HepG2 (cell line): ENCODE measurements at regions not wholly inside any gene's neighbourhood (a gene's known extent, or its start where the extent isn't known, plus 50 kb on each side); places are given as distances from the start of the nearest gene placed in this dataset.

Experiments used
- PCBP1 ChIP-seq: fragments of 200-400 bp; formaldehyde crosslinking; IDR thresholded peaks from 2 replicates; pipeline ENCODE4 v1.6.1; 2017; ENCODE audit warnings: mild to moderate bottlenecking, low read depth, low read length, borderline replicate concordance
- POLR2AphosphoS5 ChIP-seq: IDR thresholded peaks from 2 replicates; pipeline ENCODE4 v1.6.1; 2012; ENCODE audit warnings: low read depth, low read length
- ZNF775 ChIP-seq: sonication (generic); formaldehyde crosslinking; IDR thresholded peaks from 2 replicates; pipeline ENCODE4 v1.4.0; 2020; ENCODE audit warnings: missing genetic modification reagents, mild to moderate bottlenecking, moderate library complexity, borderline replicate concordance
- TF ChIP-seq, protein P1 (sequence below): sonication (generic); formaldehyde crosslinking; IDR thresholded peaks from 2 replicates; pipeline ENCODE4 v1.5.0; 2020; ENCODE audit warnings: mild to moderate bottlenecking, missing genetic modification reagents, moderate library complexity
- TF ChIP-seq, protein P2 (sequence below): sonication (generic); formaldehyde crosslinking; IDR thresholded peaks from one replicate; pipeline ENCODE4 v1.5.1; 2020; ENCODE audit warnings: mild to moderate bottlenecking, missing genetic modification reagents; ENCODE audit errors: not compliant biosample characterization
- TF ChIP-seq, protein P3 (sequence below): sonication (generic); formaldehyde crosslinking; IDR thresholded peaks from 2 replicates; pipeline ENCODE4 v1.4.0; 2020; ENCODE audit warnings: missing genetic modification reagents
- TF ChIP-seq, protein P4 (sequence below): sonication (generic); formaldehyde crosslinking; IDR thresholded peaks from 2 replicates; pipeline ENCODE4 v1.4.0; 2020; ENCODE audit warnings: mild to moderate bottlenecking, low read depth, missing genetic modification reagents
- TF ChIP-seq, protein P5 (sequence below), 2 experiments: sonication (generic) in 1 of 2; formaldehyde crosslinking in 1 of 2; IDR thresholded peaks; 2 replicates each; pipeline versions ENCODE4 v1.4.0 to v1.6.1; 2018 to 2020; ENCODE audit warnings: missing genetic modification reagents in 2 of 2, borderline replicate concordance in 1 of 2, low read depth in 1 of 2, mild to moderate bottlenecking in 1 of 2, missing biosample characterization in 1 of 2

DNA sequence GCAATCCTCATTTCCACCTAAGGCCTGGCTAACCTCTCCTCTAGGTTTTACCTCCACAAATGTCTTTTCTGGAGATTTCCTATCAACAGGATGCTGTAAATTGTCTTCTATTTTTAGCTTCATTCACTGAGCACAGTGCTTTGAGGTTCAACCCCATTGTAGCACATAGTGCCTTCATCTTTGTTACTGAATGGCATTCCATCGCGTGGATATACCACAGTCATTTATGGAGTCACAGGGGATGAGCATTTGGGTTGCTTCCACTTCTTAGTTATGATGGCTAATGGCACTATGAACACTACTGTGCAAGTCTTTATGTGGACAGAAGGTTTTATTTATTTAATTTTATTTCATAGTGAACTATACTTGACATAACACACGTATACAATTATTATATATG, 387.1 kb downstream of the SMOC2 start:
- TF ChIP-seq, protein P1, sequence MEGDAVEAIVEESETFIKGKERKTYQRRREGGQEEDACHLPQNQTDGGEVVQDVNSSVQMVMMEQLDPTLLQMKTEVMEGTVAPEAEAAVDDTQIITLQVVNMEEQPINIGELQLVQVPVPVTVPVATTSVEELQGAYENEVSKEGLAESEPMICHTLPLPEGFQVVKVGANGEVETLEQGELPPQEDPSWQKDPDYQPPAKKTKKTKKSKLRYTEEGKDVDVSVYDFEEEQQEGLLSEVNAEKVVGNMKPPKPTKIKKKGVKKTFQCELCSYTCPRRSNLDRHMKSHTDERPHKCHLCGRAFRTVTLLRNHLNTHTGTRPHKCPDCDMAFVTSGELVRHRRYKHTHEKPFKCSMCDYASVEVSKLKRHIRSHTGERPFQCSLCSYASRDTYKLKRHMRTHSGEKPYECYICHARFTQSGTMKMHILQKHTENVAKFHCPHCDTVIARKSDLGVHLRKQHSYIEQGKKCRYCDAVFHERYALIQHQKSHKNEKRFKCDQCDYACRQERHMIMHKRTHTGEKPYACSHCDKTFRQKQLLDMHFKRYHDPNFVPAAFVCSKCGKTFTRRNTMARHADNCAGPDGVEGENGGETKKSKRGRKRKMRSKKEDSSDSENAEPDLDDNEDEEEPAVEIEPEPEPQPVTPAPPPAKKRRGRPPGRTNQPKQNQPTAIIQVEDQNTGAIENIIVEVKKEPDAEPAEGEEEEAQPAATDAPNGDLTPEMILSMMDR (CRISPR knock-in tag), result no peak
- TF ChIP-seq, protein P2, sequence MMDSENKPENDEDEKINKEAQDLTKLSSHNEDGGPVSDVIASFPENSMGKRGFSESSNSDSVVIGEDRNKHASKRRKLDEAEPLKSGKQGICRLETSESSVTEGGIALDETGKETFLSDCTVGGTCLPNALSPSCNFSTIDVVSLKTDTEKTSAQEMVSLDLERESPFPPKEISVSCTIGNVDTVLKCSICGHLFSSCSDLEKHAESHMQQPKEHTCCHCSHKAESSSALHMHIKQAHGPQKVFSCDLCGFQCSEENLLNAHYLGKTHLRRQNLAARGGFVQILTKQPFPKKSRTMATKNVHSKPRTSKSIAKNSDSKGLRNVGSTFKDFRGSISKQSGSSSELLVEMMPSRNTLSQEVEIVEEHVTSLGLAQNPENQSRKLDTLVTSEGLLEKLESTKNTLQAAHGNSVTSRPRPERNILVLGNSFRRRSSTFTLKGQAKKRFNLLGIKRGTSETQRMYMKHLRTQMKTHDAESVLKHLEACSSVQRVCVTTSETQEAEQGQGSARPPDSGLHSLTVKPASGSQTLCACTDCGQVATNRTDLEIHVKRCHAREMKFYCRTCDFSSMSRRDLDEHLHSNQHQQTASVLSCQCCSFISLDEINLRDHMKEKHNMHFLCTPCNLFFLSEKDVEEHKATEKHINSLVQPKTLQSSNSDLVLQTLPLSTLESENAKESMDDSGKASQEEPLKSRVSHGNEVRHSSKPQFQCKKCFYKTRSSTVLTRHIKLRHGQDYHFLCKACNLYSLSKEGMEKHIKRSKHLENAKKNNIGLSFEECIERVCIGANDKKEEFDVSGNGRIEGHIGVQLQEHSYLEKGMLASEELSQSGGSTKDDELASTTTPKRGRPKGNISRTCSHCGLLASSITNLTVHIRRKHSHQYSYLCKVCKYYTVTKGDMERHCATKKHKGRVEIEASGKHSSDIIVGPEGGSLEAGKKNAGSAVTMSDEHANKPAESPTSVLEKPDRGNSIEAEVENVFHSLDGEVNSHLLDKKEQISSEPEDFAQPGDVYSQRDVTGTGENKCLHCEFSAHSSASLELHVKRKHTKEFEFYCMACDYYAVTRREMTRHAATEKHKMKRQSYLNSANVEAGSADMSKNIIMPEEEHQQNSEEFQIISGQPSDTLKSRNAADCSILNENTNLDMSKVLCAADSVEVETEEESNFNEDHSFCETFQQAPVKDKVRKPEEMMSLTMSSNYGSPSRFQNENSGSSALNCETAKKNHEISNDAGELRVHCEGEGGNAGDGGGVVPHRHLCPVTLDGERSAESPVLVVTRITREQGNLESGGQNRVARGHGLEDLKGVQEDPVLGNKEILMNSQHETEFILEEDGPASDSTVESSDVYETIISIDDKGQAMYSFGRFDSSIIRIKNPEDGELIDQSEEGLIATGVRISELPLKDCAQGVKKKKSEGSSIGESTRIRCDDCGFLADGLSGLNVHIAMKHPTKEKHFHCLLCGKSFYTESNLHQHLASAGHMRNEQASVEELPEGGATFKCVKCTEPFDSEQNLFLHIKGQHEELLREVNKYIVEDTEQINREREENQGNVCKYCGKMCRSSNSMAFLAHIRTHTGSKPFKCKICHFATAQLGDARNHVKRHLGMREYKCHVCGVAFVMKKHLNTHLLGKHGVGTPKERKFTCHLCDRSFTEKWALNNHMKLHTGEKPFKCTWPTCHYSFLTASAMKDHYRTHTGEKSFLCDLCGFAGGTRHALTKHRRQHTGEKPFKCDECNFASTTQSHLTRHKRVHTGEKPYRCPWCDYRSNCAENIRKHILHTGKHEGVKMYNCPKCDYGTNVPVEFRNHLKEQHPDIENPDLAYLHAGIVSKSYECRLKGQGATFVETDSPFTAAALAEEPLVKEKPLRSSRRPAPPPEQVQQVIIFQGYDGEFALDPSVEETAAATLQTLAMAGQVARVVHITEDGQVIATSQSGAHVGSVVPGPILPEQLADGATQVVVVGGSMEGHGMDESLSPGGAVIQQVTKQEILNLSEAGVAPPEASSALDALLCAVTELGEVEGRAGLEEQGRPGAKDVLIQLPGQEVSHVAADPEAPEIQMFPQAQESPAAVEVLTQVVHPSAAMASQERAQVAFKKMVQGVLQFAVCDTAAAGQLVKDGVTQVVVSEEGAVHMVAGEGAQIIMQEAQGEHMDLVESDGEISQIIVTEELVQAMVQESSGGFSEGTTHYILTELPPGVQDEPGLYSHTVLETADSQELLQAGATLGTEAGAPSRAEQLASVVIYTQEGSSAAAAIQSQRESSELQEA (CRISPR knock-in tag), result no peak
- TF ChIP-seq, protein P3, sequence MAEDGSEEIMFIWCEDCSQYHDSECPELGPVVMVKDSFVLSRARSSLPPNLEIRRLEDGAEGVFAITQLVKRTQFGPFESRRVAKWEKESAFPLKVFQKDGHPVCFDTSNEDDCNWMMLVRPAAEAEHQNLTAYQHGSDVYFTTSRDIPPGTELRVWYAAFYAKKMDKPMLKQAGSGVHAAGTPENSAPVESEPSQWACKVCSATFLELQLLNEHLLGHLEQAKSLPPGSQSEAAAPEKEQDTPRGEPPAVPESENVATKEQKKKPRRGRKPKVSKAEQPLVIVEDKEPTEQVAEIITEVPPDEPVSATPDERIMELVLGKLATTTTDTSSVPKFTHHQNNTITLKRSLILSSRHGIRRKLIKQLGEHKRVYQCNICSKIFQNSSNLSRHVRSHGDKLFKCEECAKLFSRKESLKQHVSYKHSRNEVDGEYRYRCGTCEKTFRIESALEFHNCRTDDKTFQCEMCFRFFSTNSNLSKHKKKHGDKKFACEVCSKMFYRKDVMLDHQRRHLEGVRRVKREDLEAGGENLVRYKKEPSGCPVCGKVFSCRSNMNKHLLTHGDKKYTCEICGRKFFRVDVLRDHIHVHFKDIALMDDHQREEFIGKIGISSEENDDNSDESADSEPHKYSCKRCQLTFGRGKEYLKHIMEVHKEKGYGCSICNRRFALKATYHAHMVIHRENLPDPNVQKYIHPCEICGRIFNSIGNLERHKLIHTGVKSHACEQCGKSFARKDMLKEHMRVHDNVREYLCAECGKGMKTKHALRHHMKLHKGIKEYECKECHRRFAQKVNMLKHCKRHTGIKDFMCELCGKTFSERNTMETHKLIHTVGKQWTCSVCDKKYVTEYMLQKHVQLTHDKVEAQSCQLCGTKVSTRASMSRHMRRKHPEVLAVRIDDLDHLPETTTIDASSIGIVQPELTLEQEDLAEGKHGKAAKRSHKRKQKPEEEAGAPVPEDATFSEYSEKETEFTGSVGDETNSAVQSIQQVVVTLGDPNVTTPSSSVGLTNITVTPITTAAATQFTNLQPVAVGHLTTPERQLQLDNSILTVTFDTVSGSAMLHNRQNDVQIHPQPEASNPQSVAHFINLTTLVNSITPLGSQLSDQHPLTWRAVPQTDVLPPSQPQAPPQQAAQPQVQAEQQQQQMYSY (CRISPR knock-in tag), result no peak
- TF ChIP-seq PCBP1, result no peak
- TF ChIP-seq POLR2AphosphoS5, result no peak
- TF ChIP-seq ZNF775 (CRISPR knock-in tag), result no peak
- TF ChIP-seq, protein P4, sequence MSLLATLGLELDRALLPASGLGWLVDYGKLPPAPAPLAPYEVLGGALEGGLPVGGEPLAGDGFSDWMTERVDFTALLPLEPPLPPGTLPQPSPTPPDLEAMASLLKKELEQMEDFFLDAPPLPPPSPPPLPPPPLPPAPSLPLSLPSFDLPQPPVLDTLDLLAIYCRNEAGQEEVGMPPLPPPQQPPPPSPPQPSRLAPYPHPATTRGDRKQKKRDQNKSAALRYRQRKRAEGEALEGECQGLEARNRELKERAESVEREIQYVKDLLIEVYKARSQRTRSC (CRISPR knock-in tag), result no peak
- TF ChIP-seq, protein P5, sequence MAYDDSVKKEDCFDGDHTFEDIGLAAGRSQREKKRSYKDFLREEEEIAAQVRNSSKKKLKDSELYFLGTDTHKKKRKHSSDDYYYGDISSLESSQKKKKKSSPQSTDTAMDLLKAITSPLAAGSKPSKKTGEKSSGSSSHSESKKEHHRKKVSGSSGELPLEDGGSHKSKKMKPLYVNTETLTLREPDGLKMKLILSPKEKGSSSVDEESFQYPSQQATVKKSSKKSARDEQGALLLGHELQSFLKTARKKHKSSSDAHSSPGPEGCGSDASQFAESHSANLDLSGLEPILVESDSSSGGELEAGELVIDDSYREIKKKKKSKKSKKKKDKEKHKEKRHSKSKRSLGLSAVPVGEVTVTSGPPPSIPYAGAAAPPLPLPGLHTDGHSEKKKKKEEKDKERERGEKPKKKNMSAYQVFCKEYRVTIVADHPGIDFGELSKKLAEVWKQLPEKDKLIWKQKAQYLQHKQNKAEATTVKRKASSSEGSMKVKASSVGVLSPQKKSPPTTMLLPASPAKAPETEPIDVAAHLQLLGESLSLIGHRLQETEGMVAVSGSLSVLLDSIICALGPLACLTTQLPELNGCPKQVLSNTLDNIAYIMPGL (CRISPR knock-in tag; IDR thresholded peaks at IDR 0.05; ENCODE audit: borderline replicate concordance in 1 of 2, low read depth in 1 of 2), result no peak
